NT2/D1 (cell line): ENCODE measurements at regions not wholly inside any gene's neighbourhood (a gene's known extent, or its start where the extent isn't known, plus 50 kb on each side); places are given as distances from the start of the nearest gene placed in this dataset.
"Not testable (repeated sequence)": the region's sequence is repeated elsewhere in the genome, so short reads cannot be mapped to it uniquely, and the experiment has no call there.

ENCODE experiments used
- DNase-seq: peaks from one replicate; pipeline ENCODE4 v3.0.0-alpha.2; 2011; ENCODE audit warnings: low read depth, low spot score
- H3K27me3 ChIP-seq: 2 replicates; pipeline ENCODE4 v1.6.0; 2011; ENCODE audit warnings: mild to moderate bottlenecking; ENCODE audit not compliant: insufficient read length, insufficient read depth
- H3K36me3 ChIP-seq: 2 replicates; pipeline ENCODE4 v1.6.1; 2011; ENCODE audit warnings: mild to moderate bottlenecking, low read length, mixed read lengths; ENCODE audit not compliant: insufficient read depth, insufficient read length
- H3K4me1 ChIP-seq: 2 replicates; pipeline ENCODE4 v1.5.1; 2011; ENCODE audit not compliant: insufficient read depth, insufficient read length
- H3K4me3 ChIP-seq: 2 replicates; pipeline ENCODE4 v1.5.1; 2011; ENCODE audit warnings: low read depth; ENCODE audit not compliant: insufficient read length
- H3K9ac ChIP-seq: 2 replicates; pipeline ENCODE4 v1.6.0; 2011; ENCODE audit warnings: low read depth; ENCODE audit not compliant: insufficient read length
- H3K9me3 ChIP-seq: 2 replicates; pipeline ENCODE4 v1.5.1; 2011; ENCODE audit warnings: mild to moderate bottlenecking, low read length; ENCODE audit not compliant: insufficient read depth
- SUZ12 ChIP-seq: IDR thresholded peaks from 2 replicates; pipeline ENCODE4 v1.6.1; 2011; ENCODE audit not compliant: insufficient read length, insufficient read depth; ENCODE audit errors: extremely low read depth
- YY1 ChIP-seq: IDR thresholded peaks from 2 replicates; pipeline ENCODE4 v1.6.1; 2011; ENCODE audit not compliant: insufficient read length, insufficient read depth
- ZNF274 ChIP-seq: IDR thresholded peaks from 2 replicates; pipeline ENCODE4 v1.6.1; 2011; ENCODE audit warnings: mild to moderate bottlenecking, low read depth, low read length

GRCh38 chr14:43341921-43342320 is 1165.2 kb downstream of the FSCB start:
- TF ChIP-seq ZNF274 = no peak
- TF ChIP-seq YY1 = no peak
- TF ChIP-seq SUZ12 = no peak
- no peak for DNase-seq
- Histone ChIP-seq H3K27me3 (no peaks in the 10 kb centered on the region), H3K9me3 (no peaks in the 10 kb centered on the region), H3K4me3 (no peak overlapping the region), H3K4me1 (no peaks in the 10 kb centered on the region), H3K36me3 (no peaks in the 10 kb centered on the region), H3K9ac (no peak overlapping the region)

- no peak overlapping the region for H3K4me3 ChIP-seq
- TF ChIP-seq YY1 (no peak), SUZ12 (no peak), ZNF274 (no peak)
- no peak for DNase-seq
- no peaks in the 10 kb centered on the region for H3K9me3 ChIP-seq
- no peak overlapping the region for H3K9ac ChIP-seq
- H3K4me1 ChIP-seq = no peaks in the 10 kb centered on the region
- H3K36me3 ChIP-seq = no peaks in the 10 kb centered on the region
- no peaks in the 10 kb centered on the region for H3K27me3 ChIP-seq
Measured at GRCh38 chr14:43338713-43339112, 1168.4 kb downstream of the FSCB start.

GRCh38 chr14:43336351-43336750 is 1170.7 kb downstream of the FSCB start:
- Histone ChIP-seq H3K36me3 (no peaks in the 10 kb centered on the region), H3K4me1 (no peaks in the 10 kb centered on the region), H3K9me3 (no peaks in the 10 kb centered on the region), H3K27me3 (no peaks in the 10 kb centered on the region), H3K4me3 (no peak overlapping the region), H3K9ac (no peak overlapping the region)
- TF ChIP-seq ZNF274 (no peak), YY1 (no peak), SUZ12 (no peak)
- no peak for DNase-seq

DNA sequence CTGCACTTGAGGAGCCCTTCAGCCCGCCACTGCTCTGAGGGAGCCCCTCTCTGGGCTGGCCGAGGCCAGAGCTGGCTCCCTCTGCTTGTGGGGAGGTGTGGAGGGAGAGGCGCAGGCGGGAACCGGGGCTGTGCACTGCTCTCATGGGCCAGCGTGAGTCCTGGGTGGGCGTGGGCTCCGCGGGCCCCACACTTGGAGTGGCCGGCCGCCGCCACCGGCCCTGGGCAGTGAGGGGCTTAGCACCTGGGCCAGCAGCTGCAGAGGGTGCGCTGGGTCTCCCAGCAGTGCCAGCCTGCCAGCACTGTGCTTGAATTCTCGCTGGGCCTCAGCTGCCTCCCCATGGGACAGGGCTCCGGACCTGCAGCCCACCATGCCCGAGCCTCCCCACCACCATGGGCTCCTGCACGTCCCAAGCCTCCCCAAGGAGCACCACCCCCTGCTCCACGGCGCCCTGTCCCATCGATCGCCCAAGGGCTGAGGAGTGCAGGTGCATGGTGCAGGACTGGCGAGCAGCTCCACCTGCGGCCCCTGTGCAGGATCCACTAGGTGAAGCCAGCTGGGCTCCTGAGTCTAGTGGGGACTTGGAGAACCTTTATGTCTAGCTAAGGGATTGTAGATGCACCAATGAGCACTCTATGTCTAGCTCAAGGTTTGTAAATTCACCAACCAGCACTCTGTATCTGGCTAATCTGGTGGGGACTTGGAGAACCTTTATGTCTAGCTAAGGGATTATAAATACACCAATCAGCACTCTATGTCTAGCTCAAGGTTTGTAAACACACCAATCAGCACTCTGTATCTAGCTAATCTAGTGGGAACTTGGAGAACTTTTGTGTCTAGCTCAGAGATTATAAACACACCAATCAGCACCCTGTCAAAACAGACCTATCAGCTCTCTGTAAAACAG is 1180.3 kb downstream of the FSCB start:
- not testable (repeated sequence) for H3K4me1 ChIP-seq, H3K36me3 ChIP-seq, H3K27me3 ChIP-seq, DNase-seq, H3K4me3 ChIP-seq, H3K9ac ChIP-seq
- H3K9me3 ChIP-seq = peaks cover 12% of the 10 kb centered on the region; the same call in 1 of the 2 replicates

DNA sequence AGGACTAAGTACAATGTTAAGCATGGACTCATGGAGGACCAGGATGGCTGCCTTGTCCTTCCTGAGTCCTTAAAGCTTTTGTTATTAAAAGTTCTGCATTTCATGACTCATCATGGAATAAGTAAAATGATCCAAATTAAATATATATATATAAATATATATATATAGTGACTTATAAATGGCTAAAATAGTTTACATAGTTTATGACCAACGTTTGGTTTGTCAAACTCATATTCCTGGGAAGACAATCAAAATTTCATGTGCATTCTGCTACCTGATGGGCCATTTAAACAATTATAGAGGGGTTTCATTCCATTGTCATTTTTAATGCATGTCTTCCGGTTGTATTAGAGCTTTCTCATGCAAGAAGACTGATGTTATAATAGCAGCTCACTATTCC is 1190.7 kb downstream of the FSCB start:
- Histone ChIP-seq H3K4me3 (no peak overlapping the region), H3K27me3 (no peaks in the 10 kb centered on the region), H3K4me1 (no peaks in the 10 kb centered on the region), H3K9me3 (no peaks in the 10 kb centered on the region), H3K36me3 (no peaks in the 10 kb centered on the region), H3K9ac (no peak overlapping the region)
- no peak for DNase-seq
- no peak for TF ChIP-seq YY1
- TF ChIP-seq SUZ12 = no peak
- no peak for TF ChIP-seq ZNF274

- H3K9me3 ChIP-seq = no peaks in the 10 kb centered on the region
- no peaks in the 10 kb centered on the region for H3K27me3 ChIP-seq
- no peak overlapping the region for H3K9ac ChIP-seq
- no peak for DNase-seq
- TF ChIP-seq SUZ12 (no peak), YY1 (no peak), ZNF274 (no peak)
- no peaks in the 10 kb centered on the region for H3K4me1 ChIP-seq
- H3K36me3 ChIP-seq = no peaks in the 10 kb centered on the region
- H3K4me3 ChIP-seq = no peak overlapping the region
Measured at GRCh38 chr14:43313719-43314118, 1193.4 kb downstream of the FSCB start.

GRCh38 chr14:43308421-43309110 is 1198.5 kb downstream of the FSCB start:
- H3K27me3 ChIP-seq = no peaks in the 10 kb centered on the region

More at GRCh38 chr14:43308421-43309110, 1198.5 kb downstream of the FSCB start:
- Histone ChIP-seq H3K4me3 (no peak overlapping the region), H3K9me3 (no peaks in the 10 kb centered on the region), H3K9ac (no peak overlapping the region), H3K36me3 (no peaks in the 10 kb centered on the region), H3K4me1 (no peaks in the 10 kb centered on the region)
- TF ChIP-seq ZNF274 = no peak
- TF ChIP-seq SUZ12 = no peak
- TF ChIP-seq YY1 = no peak
- DNase-seq = no peak
